ENCODE measurements at regions not wholly inside any gene's neighbourhood (a gene's known extent, or its start where the extent isn't known, plus 50 kb on each side); places are given as distances from the start of the nearest gene placed in this dataset.

- TF ChIP-seq, protein P1, sequence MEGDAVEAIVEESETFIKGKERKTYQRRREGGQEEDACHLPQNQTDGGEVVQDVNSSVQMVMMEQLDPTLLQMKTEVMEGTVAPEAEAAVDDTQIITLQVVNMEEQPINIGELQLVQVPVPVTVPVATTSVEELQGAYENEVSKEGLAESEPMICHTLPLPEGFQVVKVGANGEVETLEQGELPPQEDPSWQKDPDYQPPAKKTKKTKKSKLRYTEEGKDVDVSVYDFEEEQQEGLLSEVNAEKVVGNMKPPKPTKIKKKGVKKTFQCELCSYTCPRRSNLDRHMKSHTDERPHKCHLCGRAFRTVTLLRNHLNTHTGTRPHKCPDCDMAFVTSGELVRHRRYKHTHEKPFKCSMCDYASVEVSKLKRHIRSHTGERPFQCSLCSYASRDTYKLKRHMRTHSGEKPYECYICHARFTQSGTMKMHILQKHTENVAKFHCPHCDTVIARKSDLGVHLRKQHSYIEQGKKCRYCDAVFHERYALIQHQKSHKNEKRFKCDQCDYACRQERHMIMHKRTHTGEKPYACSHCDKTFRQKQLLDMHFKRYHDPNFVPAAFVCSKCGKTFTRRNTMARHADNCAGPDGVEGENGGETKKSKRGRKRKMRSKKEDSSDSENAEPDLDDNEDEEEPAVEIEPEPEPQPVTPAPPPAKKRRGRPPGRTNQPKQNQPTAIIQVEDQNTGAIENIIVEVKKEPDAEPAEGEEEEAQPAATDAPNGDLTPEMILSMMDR (IDR thresholded peaks at IDR 0.05), result no peak
- no peak for TF ChIP-seq EZH2 (IDR thresholded peaks at IDR 0.05)
Observed at GRCh38 chr5:86917117-86917579, 299.4 kb downstream of the COX7C start.
